NCI-H82 (cell line): ENCODE measurements at regions not wholly inside any gene's neighbourhood (a gene's known extent, or its start where the extent isn't known, plus 50 kb on each side); places are given as distances from the start of the nearest gene placed in this dataset.

ENCODE experiments used
- DNase-seq: peaks from one replicate; lab custom pipeline; 2025; lab: John Stamatoyannopoulos, UW

- DNase-seq, result no peak
Observed at GRCh38 chr11:80855426-80855825, 1414.6 kb upstream of the TENM4 start.

- DNase-seq, result no peak
Observed at GRCh38 chr11:80849253-80849652, 1408.4 kb upstream of the TENM4 start.

GRCh38 chr11:80846979-80847378 lies 1406.1 kb upstream of the TENM4 start:
- DNase-seq, result no peak

GRCh38 chr11:80846442-80846841 lies 1405.6 kb upstream of the TENM4 start:
- no peak for DNase-seq

- DNase-seq, result peak; percentile 17
Observed at GRCh38 chr11:80844110-80844819, 1403.4 kb upstream of the TENM4 start.

- no peak for DNase-seq
Observed at GRCh38 chr11:80843266-80843974, 1402.6 kb upstream of the TENM4 start.

- DNase-seq, result no peak
Observed at GRCh38 chr11:80842246-80842645, 1401.4 kb upstream of the TENM4 start.

- no peak for DNase-seq
Observed at GRCh38 chr11:80841675-80842074, 1400.8 kb upstream of the TENM4 start.

- no peak for DNase-seq
Observed at GRCh38 chr11:80838153-80838552, 1397.3 kb upstream of the TENM4 start.

- no peak for DNase-seq
Observed at GRCh38 chr11:80837051-80837450, 1396.2 kb upstream of the TENM4 start.

- DNase-seq, result no peak
Observed at GRCh38 chr11:80831374-80831773, 1390.5 kb upstream of the TENM4 start.

- no peak for DNase-seq
Observed at GRCh38 chr11:80827781-80828180, 1387.0 kb upstream of the TENM4 start.

GRCh38 chr11:80826808-80827207 lies 1386.0 kb upstream of the TENM4 start:
- DNase-seq, result no peak

- no peak for DNase-seq
Observed at GRCh38 chr11:80822308-80822707, 1381.5 kb upstream of the TENM4 start.

GRCh38 chr11:80819271-80819670 lies 1378.4 kb upstream of the TENM4 start:
- no peak for DNase-seq

- peak; percentile 20 for DNase-seq
Observed at GRCh38 chr11:80816966-80817365, 1376.1 kb upstream of the TENM4 start.

GRCh38 chr11:80816454-80816847 lies 1375.6 kb upstream of the TENM4 start:
- DNase-seq, result no peak

GRCh38 chr11:80815752-80816453 lies 1375.1 kb upstream of the TENM4 start:
- no peak for DNase-seq

- DNase-seq, result no peak
Observed at GRCh38 chr11:80814813-80815212, 1374.0 kb upstream of the TENM4 start.

GRCh38 chr11:80810695-80811094 lies 1369.9 kb upstream of the TENM4 start:
- no peak for DNase-seq

- DNase-seq, result peak; percentile 35
Observed at GRCh38 chr11:80798174-80798573, 1357.3 kb upstream of the TENM4 start.

- no peak for DNase-seq
Observed at GRCh38 chr11:80783561-80783960, 1342.7 kb upstream of the TENM4 start.
